HG02588 (cell line): ENCODE measurements at regions not wholly inside any gene's neighbourhood (a gene's known extent, or its start where the extent isn't known, plus 50 kb on each side); places are given as distances from the start of the nearest gene placed in this dataset.
"Not testable (repeated sequence)": the region's sequence is repeated elsewhere in the genome, so short reads cannot be mapped to it uniquely, and the experiment has no call there.

Source experiments
- ATAC-seq: cut with Tn5 transposase; IDR thresholded peaks from one replicate; pipeline ENCODE4 v1.9.1; 2021; ENCODE audit warnings: mild to moderate bottlenecking, moderate library complexity; ENCODE audit not compliant: unreplicated experiment

- ATAC-seq: not testable (repeated sequence)
These were observed 335.6 kb downstream of the CWH43 start for GRCh38 chr4:49321511-49322300.

- not testable (repeated sequence) for ATAC-seq
These were observed 336.8 kb downstream of the CWH43 start for GRCh38 chr4:49322610-49323572.

GRCh38 chr4:49323573-49323940, 337.5 kb downstream of the CWH43 start:
- ATAC-seq: not testable (repeated sequence)
